HG03432 (cell line): ENCODE measurements at regions not wholly inside any gene's neighbourhood (a gene's known extent, or its start where the extent isn't known, plus 50 kb on each side); places are given as distances from the start of the nearest gene placed in this dataset.

Experiments used
- ATAC-seq: cut with Tn5 transposase; IDR thresholded peaks from one replicate; pipeline ENCODE4 v1.9.1; 2021; ENCODE audit warnings: mild to moderate bottlenecking, moderate library complexity; ENCODE audit not compliant: unreplicated experiment

DNA sequence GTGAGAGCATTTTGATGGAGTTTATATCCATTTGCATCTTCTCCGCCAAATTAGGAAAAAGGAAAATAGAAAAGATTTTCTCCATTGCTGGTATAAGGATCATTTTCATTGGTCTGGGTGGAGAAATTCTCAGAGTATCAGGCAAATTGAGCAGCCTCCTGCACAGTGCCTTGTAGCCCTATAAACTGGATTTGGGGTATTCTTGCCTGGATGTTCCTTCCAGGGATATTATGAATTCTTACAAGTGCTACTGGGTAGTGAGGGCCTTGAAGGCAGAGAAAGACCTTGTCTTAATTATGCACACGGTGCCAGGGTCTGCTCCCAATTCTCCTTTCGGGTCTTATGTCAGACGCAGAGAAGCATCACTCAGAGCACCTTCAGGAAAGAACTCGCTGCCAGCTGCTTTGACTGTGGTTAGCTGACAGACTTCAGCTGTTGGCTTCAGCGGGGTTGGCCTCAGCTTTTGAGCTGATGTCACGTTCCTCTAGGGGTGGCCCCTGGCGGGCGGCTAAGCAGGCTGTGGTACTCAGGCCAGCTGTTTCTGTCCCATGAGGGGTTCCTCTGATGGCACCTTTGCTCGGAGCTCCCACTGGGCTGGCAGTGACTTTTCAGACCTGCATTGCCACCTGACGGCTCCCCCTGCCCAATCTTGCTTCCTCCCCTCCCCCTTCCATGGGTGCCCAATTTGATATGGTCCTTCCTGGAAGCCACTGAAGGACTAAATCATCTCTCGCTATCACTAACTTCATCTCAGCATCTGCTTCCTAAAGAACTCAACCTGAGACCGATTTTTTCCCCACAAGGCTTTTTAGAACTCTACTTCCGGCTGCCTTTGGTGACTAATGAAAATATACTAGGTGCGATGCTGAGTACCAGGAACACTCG lies 519.5 kb downstream of the BCOR start:
- ATAC-seq = peak; percentile 98

DNA sequence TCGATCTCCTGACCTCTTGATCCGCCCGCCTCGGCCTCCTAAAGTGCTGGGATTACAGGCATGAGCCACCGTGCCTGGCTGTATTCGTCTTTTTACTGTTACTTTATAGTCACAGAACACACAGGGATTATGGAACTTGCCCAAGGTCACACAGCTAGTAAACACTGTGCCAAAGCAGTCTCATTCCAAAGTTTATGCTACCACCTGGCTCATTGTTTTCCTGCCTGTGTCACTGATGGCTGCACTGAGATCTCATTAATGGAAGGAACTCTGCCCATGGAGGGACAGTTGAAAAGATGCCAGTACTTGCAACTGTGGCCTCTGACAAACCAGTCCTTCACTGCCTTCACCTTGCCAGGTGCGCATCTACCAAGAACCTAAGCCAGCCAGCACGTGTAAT lies 517.7 kb downstream of the BCOR start:
- no peak for ATAC-seq

DNA sequence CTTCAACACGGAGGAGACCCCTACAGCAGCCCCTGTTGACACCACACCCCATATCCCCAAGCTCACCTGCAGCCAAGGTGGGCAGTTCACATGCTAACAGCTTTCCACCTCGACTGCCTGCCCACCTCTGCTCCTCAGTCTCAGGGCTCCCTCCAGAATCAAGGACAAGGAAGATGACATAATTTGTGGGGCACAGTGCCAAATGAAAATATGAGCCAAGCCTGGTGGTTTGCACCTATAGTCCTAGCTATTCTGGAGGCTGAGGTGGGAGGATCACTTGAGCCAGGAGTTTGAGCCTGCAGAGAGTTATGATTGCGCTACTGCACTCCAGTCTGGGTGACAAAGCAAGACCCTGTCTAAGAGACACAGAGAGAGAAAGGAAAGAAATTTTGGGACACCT lies 516.3 kb downstream of the BCOR start:
- no peak for ATAC-seq

DNA sequence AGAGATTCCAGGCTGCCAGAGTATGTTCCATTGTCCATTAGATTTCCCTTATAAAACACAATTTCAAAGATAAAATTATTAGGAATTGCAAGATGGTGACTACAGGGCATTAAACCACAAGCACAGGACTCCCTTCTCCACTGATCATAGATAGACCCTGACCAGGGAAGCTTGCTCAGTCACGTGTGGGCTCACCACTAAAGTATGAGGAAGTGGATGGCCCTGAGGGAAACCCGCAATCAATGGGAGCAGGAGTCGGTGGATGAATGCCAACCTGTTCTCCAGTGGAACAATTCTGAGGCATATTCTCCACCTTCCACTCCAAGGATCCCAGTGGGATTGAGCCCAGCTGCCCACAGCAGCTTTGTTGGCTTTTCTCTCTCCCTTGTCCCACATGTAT lies 515.7 kb downstream of the BCOR start:
- ATAC-seq = no peak

DNA sequence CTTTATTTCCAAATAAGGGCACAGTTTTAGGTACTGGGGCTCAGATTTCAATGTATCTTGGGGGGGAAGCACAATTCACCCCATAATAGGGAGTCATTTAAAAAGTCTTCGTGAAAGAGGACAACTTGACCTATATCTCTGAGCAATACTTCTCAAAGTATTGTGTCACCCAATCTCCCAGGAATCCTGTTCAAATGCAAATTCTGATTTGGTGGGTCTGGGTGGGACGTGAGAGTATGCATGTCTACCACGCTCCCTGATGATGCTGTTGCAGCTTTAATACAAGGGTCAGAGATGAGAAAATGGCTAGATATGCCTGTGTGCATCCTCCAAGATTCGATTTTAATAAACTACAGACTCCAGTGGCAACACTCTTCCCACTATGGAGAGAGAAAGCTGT lies 514.8 kb downstream of the BCOR start:
- no peak for ATAC-seq

DNA sequence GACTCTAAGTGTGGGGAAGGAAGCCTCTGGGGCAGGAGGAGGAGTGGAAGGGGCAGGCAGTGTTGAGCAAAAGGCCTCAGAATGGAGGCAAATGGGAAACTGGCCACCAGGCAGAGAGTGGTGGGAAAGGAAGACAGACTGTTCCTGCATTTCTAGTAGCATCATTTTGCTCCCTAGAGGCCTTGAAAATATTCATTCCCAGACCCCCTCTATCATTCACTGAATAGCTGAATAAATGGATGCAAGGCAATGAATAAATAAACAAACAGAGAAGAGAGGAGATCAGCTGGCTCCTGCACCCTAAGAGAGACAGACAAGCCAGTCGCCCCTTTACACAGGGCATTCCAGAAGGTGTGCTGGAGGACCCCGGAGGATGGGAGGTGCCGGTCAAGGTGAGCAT lies 511.9 kb downstream of the BCOR start:
- no peak for ATAC-seq

DNA sequence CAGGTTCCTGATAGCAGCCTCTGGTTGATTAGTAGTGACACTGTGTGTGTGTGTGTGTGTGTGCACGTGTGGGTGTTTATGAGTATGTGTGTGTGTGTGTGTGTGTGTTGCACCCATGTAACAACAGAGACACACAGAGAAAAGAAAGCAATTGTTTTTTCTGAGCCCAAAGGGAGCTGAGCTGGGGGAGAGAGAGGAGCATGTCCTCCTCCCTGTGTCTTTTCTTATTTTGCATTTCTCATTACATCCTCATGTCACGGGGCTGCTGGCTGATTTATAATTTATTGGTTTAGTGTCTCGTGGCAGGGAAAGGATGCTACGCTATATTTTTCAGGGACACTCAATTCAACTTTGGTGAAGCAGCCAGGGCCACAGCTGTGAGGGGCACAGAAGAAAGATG lies 511.4 kb downstream of the BCOR start:
- no peak for ATAC-seq

DNA sequence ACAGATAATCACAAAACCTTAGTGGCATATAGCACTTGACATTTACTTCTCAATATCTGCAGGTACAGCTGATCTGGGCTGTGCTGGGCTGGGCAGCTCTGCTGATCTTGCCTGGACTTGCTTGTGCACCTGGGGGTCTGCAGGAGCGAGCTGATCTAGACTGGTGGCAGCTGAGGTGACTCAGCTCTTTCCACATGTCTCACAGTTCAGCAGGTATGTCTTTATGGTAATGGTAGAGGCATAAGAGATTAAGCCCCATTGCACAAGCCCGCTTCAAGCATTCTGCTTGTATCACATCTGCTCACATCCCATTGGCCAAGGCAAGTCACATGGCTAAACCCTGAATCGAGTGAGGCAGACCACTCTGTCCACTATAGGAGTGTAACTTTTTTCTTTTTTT lies 506.7 kb downstream of the BCOR start:
- ATAC-seq = no peak

DNA sequence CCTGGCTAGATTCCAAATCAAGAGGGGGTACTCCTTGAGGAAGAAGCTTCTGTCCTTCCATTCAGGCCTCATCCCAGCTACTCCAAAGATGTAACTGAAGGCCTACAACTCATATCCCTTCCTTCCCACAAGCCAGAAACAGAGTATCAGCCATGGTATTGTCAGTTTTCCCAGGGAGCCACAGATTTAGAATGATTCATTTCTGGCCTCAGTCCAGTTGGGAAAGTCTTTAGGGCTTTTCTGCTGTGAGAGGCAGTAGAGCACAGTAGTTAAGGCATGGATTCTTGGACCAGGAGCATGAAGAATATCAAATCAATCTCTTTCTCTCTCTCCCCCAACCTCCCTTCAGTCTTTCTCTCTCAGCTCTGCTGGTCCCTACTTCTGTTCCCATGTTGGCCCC lies 505.0 kb downstream of the BCOR start:
- ATAC-seq = no peak

DNA sequence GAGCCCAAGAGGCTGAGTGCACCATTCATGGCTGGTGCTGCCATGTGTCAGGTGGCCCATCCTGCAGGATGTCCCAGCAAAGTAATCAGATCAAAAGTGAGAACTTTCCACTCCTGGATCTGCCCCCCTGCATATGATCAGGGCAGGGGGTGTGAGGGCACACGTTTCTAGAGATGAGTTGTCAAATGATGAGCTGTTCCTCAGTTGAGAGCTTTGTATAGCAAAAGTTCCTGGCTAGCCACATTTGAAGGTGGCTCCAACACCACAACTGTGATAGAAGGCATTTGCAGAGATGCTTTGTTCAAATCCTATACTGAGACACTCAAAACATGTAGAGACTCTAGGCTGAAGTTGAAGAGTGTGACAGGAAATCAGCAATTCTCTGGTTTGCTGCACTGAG lies 501.8 kb downstream of the BCOR start:
- no peak for ATAC-seq

DNA sequence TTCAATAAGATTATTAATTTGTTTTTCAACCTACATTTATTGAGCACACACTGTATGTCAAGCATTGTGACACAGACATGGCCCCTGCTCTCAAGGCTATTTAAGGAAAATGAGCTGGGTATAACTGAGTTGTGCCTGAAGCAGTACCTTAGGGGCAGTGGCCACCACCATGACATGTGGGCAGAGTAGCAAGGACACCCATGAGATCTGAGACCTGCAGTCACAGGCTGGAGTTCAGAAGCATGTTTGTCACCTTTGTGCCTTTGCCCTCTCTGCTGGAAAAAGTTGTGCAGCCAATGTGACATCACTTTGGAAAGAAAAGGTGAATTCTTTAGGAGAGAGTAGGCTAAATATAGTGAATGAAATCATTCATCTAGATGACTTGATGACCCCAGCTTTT lies 501.3 kb downstream of the BCOR start:
- ATAC-seq = no peak

DNA sequence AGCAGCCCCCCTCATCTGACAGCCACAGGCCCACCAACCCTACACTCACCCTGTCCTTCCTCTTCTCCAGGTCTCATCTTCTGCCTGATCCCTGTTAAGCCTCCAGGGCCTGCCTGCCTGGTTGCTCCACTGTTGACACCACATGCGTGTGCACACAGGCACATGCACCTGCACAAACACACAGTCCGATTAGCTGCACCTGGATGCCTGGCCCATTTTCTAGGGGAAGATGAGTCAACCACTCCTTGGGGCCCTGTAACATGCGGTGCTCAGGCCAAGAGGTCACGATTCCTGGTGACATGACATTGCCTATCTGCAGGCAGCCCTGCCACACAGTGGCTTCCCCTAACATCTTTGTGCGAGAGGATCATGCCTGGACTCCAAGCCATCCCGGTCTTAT lies 498.4 kb downstream of the BCOR start:
- no peak for ATAC-seq

DNA sequence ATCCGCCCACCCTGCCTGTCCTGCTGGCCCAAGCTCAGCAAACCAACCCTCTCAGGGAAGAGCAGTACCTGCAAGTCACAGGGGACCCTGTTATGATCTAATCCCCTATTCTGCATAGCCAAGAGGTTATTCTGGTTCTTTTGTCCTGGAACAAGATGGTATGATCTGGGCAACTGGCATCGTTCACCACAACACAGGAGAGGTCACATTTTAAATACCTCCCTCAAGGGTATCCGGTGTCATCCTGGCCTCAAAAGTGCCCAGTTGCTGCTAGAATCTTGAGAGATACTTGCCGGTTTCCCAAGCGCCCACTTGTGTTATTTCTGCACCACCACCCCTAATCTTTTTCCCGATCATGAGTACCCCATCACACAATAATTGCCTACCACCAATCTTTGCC lies 497.5 kb downstream of the BCOR start:
- no peak for ATAC-seq

DNA sequence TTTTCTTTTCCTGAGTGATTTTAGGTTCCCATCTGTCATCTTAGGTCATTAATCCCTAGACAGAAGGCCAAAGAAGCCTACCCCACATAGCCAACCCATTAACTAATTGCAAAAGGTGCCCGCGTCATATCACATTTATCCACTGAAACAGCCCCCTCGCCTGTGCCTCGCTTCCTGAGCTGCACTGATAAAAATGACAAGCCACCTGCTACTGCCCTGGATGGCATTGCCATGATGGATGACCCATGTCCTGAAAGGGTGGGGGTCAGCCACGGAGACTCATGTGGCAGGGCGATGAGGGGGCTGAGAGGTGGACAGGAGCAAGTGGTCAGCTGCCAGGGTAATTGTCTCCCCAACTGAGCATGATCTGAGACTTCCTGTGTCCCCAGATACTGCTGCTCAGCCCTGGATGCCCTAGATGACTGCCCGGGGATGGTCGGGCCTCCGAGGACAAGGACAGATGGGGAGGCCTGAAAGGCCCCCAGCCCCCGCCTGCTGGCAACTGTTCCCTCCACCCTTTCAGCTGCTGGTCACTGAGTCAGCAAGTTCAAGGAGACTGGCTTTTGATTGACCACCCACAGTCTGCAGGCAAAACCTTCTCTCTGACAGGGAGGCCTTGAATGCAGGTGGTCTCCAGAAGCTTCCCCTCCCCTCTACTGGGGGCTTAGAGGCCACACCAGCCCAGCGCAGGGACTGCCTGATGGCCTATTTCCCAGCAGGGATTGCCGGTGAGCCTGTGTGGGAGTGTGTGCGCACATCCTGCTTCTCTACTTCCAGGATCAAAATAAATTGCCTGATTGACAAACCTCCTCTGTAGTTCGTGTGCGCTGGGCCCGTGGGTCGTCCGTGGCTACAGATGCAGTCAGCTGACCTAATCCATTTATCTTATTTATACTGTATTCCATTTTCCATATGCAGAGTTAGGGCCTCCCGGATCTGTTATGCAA lies 496.3 kb downstream of the BCOR start:
- no peak for ATAC-seq

DNA sequence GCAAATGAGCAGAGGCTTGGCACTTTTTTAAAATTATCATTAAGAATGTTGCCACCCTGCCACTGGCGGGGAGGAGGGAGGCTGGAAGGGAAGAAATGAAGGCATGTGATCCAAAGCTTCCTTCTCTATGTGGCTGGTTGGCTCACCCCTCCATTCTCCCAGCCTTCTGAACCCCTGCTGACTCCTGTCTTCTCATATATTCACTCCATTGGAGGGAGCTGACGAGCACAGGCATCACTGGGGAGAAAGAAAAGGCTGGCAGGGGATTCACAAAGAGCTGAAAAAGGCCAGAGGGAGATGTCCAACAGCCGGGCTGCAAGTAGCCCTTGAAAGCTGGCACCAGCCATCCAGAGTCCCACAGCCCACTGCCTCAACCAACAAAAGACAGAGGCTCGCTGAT lies 495.6 kb downstream of the BCOR start:
- no peak for ATAC-seq

DNA sequence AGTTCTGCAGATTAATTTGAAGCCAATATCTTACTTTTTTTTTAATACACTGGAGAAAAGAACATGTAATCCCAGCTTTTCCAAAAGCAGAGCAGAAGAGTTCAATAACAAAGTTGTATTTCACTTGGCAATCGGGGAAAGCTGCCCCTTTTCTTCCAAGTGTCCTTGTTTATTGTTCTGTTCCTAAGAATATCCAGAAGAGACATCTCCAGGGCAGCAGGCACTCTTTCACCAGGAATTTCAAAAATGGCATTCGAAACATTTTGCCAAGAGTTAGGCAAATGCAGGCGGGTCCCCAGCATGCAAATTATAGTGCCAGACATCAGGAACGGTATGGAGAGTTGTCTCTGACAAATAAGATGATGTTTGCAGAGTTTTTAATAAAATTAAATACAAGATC lies 494.5 kb downstream of the BCOR start:
- ATAC-seq = no peak

DNA sequence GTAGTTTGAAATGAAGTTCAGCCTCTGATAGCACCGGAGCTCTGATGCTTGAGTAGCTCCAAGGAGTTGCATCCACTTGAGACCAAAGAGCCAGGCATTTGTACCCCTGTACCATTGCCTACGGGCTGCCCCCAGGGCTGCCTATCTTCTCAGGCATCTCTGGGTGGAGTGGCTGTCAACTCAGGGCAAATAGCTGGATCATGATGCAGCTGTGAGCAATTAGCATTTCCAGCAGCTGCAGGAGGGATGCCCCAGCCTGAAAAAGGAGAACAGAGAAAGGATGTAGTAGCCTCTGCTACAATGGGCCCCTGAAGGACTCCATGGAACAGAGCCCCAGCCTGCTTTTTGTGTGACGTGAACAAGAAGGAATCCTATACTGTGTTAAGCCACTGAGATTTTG lies 492.6 kb downstream of the BCOR start:
- no peak for ATAC-seq

DNA sequence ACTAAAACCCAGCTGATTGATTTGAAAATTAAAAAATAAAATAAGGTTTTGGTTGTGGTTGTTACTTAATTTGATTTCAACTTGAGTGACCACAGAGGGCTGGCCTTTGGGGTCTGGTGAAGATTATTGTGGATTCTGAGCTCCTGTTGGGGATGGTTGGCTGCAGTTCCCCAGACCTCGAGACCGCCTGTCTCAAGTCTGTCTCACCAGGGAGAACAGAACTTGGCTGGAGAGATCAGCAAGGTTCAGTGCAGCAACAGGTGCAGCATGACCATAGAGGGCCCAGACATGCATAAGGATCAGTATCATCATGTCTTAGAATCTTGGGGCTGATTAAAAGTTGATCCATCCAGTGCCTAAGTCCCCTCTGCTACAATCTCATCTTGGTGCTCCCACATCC lies 491.9 kb downstream of the BCOR start:
- ATAC-seq = no peak

DNA sequence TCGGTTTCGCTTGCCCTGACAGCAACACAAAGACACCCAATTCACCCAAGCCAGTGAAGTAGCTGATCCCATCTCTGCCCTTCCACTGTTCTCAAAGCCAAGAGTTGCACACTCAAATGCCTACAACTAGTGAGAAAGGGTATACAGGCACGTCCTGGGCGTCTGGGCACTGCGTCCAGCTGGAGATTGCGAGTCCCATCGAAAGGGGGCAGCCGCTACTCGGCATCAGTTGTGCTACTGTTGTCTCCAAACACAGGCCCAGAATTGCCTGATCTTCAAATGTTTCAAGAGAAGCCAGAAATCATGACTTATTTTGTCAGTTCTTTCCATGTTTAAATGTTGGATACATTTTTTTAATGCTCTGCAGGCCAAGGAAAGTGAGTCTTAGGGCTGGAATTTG lies 487.8 kb downstream of the BCOR start:
- ATAC-seq = no peak

DNA sequence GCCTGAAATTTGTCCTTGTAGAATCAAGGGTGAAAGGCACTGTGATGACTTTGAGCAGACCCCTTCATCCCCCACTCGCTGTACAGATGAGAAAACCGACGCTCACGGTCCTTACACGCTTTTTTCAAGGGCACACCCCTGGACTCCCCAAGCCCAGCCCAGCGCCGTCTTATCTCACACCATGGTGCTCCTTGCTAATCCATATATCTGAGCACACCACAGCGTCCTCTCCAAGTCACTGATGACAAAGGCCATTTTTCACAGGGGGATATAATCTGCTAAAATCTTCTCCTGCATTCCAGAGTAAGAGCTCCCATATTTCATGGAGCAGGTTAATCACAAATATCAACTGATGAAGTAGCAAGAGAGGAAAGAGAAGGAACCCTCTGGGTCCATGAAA lies 486.3 kb downstream of the BCOR start:
- no peak for ATAC-seq

DNA sequence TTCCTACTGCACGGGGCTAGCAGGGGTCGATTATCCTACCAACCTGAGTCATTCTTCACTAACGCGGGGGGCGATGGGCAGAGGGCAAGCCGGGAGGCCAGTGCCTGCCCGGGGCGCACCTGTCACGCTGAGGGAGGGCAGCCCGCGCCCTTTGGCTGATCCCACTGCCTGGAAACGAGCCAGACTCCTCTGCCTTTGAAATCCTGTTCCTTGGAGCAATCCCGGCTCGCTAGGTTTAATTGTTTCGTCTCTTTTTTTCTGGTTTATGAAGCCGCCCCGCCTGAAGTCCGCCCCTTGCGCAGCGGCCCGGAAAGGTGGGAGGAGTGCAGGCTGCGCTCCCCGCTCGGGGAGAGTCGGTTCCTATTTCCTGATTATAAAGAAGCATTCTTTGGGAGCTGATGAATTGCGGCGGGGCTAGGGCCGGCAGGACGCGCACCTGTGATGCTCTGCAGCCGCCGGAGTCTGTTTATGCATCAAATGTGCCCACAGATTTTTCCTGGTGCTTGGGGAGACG lies 484.2 kb downstream of the BCOR start:
- peak; percentile 56 for ATAC-seq
